A549 (cell line): ENCODE measurements at regions not wholly inside any gene's neighbourhood (a gene's known extent, or its start where the extent isn't known, plus 50 kb on each side); places are given as distances from the start of the nearest gene placed in this dataset.

Source experiments
- ATAC-seq, 2 experiments: fragments of 200-7000 bp in 1 of 2; fragments of >200 bp in 1 of 2; cut with Nextera tagmentation in 1 of 2; cut with Tn5 transposase in 1 of 2; 3 replicates each; pipeline versions ENCODE4 v1.8.0 to v1.9.1; 2018 to 2020; ENCODE audit warnings: mild to moderate bottlenecking in 1 of 2, moderate library complexity in 1 of 2
- CTCF ChIA-PET: fragments of 300-600 bp; sonication (Branson Sonifier 250); formaldehyde crosslinking; extraction: SDS; loops from one replicate; lab custom pipeline; 2021; ENCODE audit warnings: antibody characterized with exemption, inconsistent platforms; lab: Yijun Ruan, JAX
- POLR2A ChIA-PET: fragments of 350-600 bp; formaldehyde crosslinking; extraction: SDS; loops from one replicate; lab custom pipeline; 2021; ENCODE audit warnings: antibody characterized with exemption, inconsistent platforms; lab: Yijun Ruan, JAX
- DNase-seq, 2 experiments: peaks; one replicate each; pipeline versions ENCODE4 v3.0.0 to v3.0.0-alpha.2; 2011 to 2016; ENCODE audit warnings: low read depth in 1 of 2, low spot score in 1 of 2
- FAIRE-seq: peaks from 2 replicates; lab custom pipeline; 2011; peaks lifted over from hg19 to GRCh38; lab: Jason Lieb, UNC
- H3K27ac ChIP-seq, 2 experiments: fragments of >200 bp; sonication (Bioruptor Twin); formaldehyde crosslinking; 3 replicates each; pipeline ENCODE4 v1.5.1; 2016 to 2017
- H3K4me1 ChIP-seq: fragments of >200 bp; sonication (Bioruptor Twin); formaldehyde crosslinking; 3 replicates; pipeline ENCODE4 v1.6.1; 2016
- H3K4me2 ChIP-seq: fragments of >200 bp; sonication (Bioruptor Twin); formaldehyde crosslinking; 3 replicates; pipeline ENCODE4 v1.6.1; 2016
- H3K4me3 ChIP-seq: fragments of >200 bp; sonication (Bioruptor Twin); formaldehyde crosslinking; 3 replicates; pipeline ENCODE4 v1.5.1; 2016
- H3K9me3 ChIP-seq: fragments of >200 bp; sonication (Bioruptor Twin); formaldehyde crosslinking; 3 replicates; pipeline ENCODE4 v1.6.1; 2016
- BHLHE40 ChIP-seq: IDR thresholded peaks from 2 replicates; pipeline ENCODE4 v1.6.1; 2012; ENCODE audit warnings: low read depth, low read length, inconsistent platforms
- CHD2 ChIP-seq: fragments of 150-350 bp; IDR thresholded peaks from 2 replicates; pipeline ENCODE4 v1.6.1; 2014; ENCODE audit warnings: low read length; ENCODE audit not compliant: partially characterized antibody
- EHF ChIP-seq: fragments of 250-450 bp; sonication (Bioruptor Pico); IDR thresholded peaks from 2 replicates; pipeline ENCODE4 v1.5.0; 2020; ENCODE audit warnings: mild to moderate bottlenecking
- EP300 ChIP-seq, 2 experiments: fragments of >200 bp; sonication (Bioruptor Twin); formaldehyde crosslinking; IDR thresholded peaks; 2 replicates in 1 of 2; 3 replicates in 1 of 2; pipeline ENCODE4 v1.6.1; 2016 to 2017
- HOXB13 ChIP-seq: fragments of 250-450 bp; sonication (Bioruptor Pico); IDR thresholded peaks from 2 replicates; pipeline ENCODE4 v1.5.0; 2020; ENCODE audit warnings: low read depth, mild to moderate bottlenecking, moderate library complexity
- MYC ChIP-seq: IDR thresholded peaks from 2 replicates; pipeline ENCODE4 v1.6.1; 2012; ENCODE audit warnings: mild to moderate bottlenecking, inconsistent platforms, low read length, improper control_type of control experiment, borderline replicate concordance
- NPAS2 ChIP-seq: fragments of 250-450 bp; sonication (Bioruptor Pico); IDR thresholded peaks from 2 replicates; pipeline ENCODE4 v1.8.0; 2022; ENCODE audit warnings: mild to moderate bottlenecking, moderate library complexity, borderline replicate concordance
- PHF8 ChIP-seq: fragments of 200-600 bp; sonication (generic); IDR thresholded peaks from 2 replicates; pipeline ENCODE4 v1.6.1; 2016; ENCODE audit warnings: low read depth, mild to moderate bottlenecking, antibody characterized with exemption, moderate library complexity, borderline replicate concordance
- RAD21 ChIP-seq, 2 experiments: fragments of >200 bp in 1 of 2; sonication (Bioruptor Twin) in 1 of 2; formaldehyde crosslinking in 1 of 2; IDR thresholded peaks in 1 of 2; conservative IDR thresholded peaks in 1 of 2; 2 replicates in 1 of 2; 3 replicates in 1 of 2; pipeline ENCODE4 v1.6.1; 2012 to 2018; ENCODE audit warnings: inconsistent platforms in 1 of 2
- RARB ChIP-seq: fragments of 250-450 bp; sonication (Bioruptor Pico); IDR thresholded peaks from 2 replicates; pipeline ENCODE4 v1.8.0; 2021; ENCODE audit warnings: mild to moderate bottlenecking, moderate library complexity
- RCOR1 ChIP-seq: fragments of 150-350 bp; IDR thresholded peaks from 2 replicates; pipeline ENCODE4 v1.6.1; 2014; ENCODE audit warnings: antibody characterized with exemption, low read length, low read depth
- TFCP2L1 ChIP-seq: fragments of 250-450 bp; sonication (Bioruptor Pico); IDR thresholded peaks from 2 replicates; pipeline ENCODE4 v1.5.0; 2021; ENCODE audit warnings: mild to moderate bottlenecking
- WGBS: methylation state at CpG from one replicate; pipeline ENCODE4 v1.1.6; 2017; ENCODE audit errors: missing lambda C conversion rate; 5-methylcytosine and 5-hydroxymethylcytosine counted together
- TF ChIP-seq, protein P1 (sequence below): fragments of >200 bp; sonication (Bioruptor Twin); formaldehyde crosslinking; IDR thresholded peaks from 3 replicates; pipeline ENCODE4 v1.6.1; 2016
- TF ChIP-seq, protein P2 (sequence below): IDR thresholded peaks from 2 replicates; pipeline ENCODE4 v1.6.1; 2012; ENCODE audit warnings: low read depth, borderline replicate concordance
- TF ChIP-seq, protein P3 (sequence below): fragments of >200 bp; sonication (Bioruptor Twin); formaldehyde crosslinking; IDR thresholded peaks from 3 replicates; pipeline ENCODE4 v1.5.1; 2016

DNA sequence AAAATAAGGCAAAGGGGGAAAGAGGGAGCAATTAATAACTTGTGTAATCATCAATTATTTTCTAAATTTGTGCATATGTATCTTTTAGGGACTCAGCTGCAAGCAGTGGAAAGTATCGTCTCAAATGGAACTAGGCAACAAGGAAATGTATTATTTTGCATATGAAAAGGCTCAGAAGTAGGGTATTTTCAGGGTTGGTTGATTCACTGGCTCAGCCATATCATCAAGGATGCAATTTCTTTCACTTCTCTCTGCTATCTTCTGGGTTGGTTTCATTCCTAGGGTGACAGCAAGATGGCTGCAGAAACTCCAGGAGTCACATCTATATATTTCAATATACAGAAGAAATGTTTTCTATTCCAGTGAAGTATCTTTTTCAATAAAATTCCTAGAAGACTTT is 509.8 kb downstream of the DMAC1 start:
- no peak for ATAC-seq
- Histone ChIP-seq H3K4me3 (no peak overlapping the region), H3K27ac (no peak overlapping the region), H3K4me2 (no peak overlapping the region), H3K4me1 (no peaks in the 10 kb centered on the region), H3K9me3 (no peaks in the 10 kb centered on the region)
- POLR2A ChIA-PET, result no interaction called here
- DNase-seq, result no peak
- 11% methylated on average over 1 of the region's 1 CpG for WGBS
- CTCF ChIA-PET, result no interaction called here
- TF ChIP-seq EP300 (IDR thresholded peaks at IDR 0.05) (no peak), NPAS2 (no peak), EHF (no peak)
- FAIRE-seq, result no peak

DNA sequence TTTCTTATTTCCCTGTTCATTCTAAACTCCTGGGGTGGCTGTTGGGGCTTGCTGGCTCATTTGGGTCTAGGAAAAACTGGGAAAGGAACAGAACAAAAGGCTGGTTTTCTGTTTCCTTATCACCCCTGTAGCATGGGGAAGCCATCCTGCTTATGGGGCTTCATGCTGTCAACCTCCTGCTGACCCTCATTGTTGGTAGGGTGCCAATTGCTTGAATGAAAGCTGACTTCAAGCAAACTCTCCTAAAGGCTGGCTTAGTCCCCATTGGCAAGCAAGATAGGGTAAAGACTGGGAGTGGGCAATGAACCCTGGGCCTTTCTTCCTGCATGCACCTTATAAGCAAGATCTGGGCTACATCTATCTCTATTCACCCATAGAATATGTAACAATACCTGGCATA is 511.6 kb downstream of the DMAC1 start:
- TF ChIP-seq, protein P1, sequence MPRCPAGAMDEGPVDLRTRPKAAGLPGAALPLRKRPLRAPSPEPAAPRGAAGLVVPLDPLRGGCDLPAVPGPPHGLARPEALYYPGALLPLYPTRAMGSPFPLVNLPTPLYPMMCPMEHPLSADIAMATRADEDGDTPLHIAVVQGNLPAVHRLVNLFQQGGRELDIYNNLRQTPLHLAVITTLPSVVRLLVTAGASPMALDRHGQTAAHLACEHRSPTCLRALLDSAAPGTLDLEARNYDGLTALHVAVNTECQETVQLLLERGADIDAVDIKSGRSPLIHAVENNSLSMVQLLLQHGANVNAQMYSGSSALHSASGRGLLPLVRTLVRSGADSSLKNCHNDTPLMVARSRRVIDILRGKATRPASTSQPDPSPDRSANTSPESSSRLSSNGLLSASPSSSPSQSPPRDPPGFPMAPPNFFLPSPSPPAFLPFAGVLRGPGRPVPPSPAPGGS, result no peak
- POLR2A ChIA-PET, result no interaction called here
- Histone ChIP-seq H3K27ac (no peak overlapping the region), H3K4me2 (no peak overlapping the region), H3K4me3 (no peak overlapping the region), H3K9me3 (no peaks in the 10 kb centered on the region), H3K4me1 (no peaks in the 10 kb centered on the region)
- DNase-seq, result no peak
- CTCF ChIA-PET, result no interaction called here
- no peak for FAIRE-seq
- no peak for ATAC-seq

DNA sequence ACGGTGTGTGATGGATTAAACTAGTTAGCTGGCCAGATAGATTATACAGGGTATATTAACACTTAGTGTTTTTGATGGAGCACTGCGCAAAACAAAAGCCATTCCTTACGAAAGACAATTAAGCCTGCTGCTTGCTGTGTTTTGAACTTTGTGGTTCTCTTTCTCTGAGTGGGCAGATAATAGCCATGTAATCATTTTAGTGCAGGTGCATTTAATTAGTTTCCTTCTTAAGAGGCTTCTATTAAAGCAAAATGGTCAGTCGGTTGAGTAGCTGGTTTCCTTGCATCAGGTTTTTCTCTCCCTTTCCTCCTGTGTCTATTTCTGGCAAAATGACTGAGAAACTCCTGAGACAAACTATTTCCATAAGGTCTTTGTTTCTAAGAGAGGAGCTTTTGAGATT is 512.5 kb downstream of the DMAC1 start:
- ChIA-PET CTCF (no interaction called here), POLR2A (no interaction called here)
- DNase-seq, result no peak
- no peak for FAIRE-seq
- no peak for TF ChIP-seq HOXB13 (CRISPR knock-in tag)
- TF ChIP-seq, protein P2, sequence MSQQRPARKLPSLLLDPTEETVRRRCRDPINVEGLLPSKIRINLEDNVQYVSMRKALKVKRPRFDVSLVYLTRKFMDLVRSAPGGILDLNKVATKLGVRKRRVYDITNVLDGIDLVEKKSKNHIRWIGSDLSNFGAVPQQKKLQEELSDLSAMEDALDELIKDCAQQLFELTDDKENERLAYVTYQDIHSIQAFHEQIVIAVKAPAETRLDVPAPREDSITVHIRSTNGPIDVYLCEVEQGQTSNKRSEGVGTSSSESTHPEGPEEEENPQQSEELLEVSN, result no peak
- ATAC-seq, result no peak
- Histone ChIP-seq H3K4me2 (no peak overlapping the region), H3K27ac (no peak overlapping the region), H3K4me1 (no peaks in the 10 kb centered on the region), H3K4me3 (no peak overlapping the region), H3K9me3 (no peaks in the 10 kb centered on the region)
- 57% methylated on average over 4 of the region's 4 CpGs for WGBS

DNA sequence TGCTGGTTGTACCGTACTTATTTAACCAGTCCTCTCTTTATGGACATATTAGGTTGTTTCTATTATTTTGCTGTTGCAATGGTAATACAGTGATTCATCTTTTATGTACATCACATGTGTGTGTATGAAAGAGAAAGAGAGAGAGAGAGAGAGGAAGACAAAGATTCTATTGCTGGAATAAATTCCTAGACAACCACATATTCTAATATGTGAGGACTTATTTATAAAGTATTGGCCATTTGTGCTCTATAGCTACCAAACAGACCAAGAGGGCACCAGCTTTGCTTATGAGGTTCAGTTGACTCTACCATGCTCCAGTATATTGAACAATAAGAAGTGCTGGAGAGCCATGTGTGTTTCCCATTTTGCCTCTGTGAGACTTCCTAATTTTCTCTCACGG is 513.5 kb downstream of the DMAC1 start:
- POLR2A ChIA-PET, result no interaction called here
- Histone ChIP-seq H3K4me1 (no peaks in the 10 kb centered on the region), H3K27ac (no peak overlapping the region), H3K9me3 (no peaks in the 10 kb centered on the region)
- ATAC-seq, result no peak
- WGBS, result 0% methylated on average over 2 of the region's 2 CpGs
- no peak for DNase-seq
- TF ChIP-seq, protein P1, result no peak
- TF ChIP-seq CHD2, result no peak
- TF ChIP-seq, all 56 proteins: peak for 0
- CTCF ChIA-PET, result no interaction called here
- FAIRE-seq, result no peak
- Histone ChIP-seq H3K4me3 (no peak overlapping the region), H3K4me2 (no peak overlapping the region)

DNA sequence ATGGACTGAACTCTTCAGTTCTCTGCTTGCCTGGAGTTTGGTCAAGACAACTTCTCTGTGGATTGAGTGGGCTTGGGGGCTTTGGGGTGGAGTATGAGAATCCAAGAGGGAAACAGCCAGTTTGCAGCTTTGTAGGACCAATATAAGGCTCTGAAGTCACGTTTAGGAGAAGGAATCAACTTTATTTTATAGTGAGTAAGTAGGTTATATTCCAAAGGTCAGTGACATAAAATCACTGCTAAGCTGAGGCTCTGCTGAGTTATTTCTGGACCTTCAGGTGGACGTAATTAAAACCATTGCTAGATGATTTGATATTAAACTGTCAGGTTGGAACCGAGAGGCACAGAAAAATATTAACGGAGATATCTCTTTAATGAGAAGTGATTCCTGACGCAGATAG is 514.4 kb downstream of the DMAC1 start:
- Histone ChIP-seq H3K9me3 (no peaks in the 10 kb centered on the region), H3K27ac (no peak overlapping the region), H3K4me2 (no peak overlapping the region), H3K4me3 (no peak overlapping the region), H3K4me1 (no peaks in the 10 kb centered on the region)
- ATAC-seq (no peak), FAIRE-seq (no peak), DNase-seq (no peak)
- no peak for TF ChIP-seq EHF
- no peak for TF ChIP-seq RAD21 (conservative IDR thresholded peaks at IDR 0.05 in 1 of 2, IDR thresholded peaks at IDR 0.05 in 1 of 2)
- no peak for TF ChIP-seq RARB
- no peak for TF ChIP-seq BHLHE40
- no peak for TF ChIP-seq PHF8
- TF ChIP-seq MYC, result no peak
- no peak for TF ChIP-seq TFCP2L1 (CRISPR knock-in tag)
- TF ChIP-seq, protein P3, sequence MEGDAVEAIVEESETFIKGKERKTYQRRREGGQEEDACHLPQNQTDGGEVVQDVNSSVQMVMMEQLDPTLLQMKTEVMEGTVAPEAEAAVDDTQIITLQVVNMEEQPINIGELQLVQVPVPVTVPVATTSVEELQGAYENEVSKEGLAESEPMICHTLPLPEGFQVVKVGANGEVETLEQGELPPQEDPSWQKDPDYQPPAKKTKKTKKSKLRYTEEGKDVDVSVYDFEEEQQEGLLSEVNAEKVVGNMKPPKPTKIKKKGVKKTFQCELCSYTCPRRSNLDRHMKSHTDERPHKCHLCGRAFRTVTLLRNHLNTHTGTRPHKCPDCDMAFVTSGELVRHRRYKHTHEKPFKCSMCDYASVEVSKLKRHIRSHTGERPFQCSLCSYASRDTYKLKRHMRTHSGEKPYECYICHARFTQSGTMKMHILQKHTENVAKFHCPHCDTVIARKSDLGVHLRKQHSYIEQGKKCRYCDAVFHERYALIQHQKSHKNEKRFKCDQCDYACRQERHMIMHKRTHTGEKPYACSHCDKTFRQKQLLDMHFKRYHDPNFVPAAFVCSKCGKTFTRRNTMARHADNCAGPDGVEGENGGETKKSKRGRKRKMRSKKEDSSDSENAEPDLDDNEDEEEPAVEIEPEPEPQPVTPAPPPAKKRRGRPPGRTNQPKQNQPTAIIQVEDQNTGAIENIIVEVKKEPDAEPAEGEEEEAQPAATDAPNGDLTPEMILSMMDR, result no peak
- TF ChIP-seq RCOR1, result no peak
- 2% methylated on average over 5 of the region's 5 CpGs for WGBS
- ChIA-PET POLR2A (no interaction called here), CTCF (no interaction called here)
